ENCODE measurements at regions not wholly inside any gene's neighbourhood (a gene's known extent, or its start where the extent isn't known, plus 50 kb on each side); places are given as distances from the start of the nearest gene placed in this dataset.

DNA sequence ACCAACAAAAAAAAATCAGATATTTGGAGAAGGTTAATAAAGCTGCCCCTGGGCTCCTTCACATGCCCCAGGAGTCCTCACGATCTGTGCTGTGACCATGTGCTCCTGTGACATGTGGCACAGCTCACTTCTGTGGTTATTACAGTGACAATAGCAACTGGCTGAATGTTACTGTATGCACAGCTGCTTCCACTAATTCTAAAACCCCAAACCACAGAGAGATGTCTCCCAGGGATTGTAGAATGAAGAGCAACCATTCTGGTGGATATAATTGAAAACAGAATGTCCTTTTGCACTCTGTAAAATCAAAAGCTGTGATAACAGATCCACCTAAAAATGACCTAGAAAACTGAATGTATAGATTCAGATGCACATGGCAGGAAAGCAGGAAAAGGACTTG is 489.2 kb upstream of the CNTN4 start:
- Histone ChIP-seq H3K4me2 (ENCODE audit: low read depth, low read length, poor library complexity, severe bottlenecking) (no peak overlapping the region), H3K79me2 (ENCODE audit: insufficient read depth, low read length) (no peaks in the 10 kb centered on the region), H3K27me3 (ENCODE audit: insufficient read depth, low read length, poor library complexity, severe bottlenecking) (no peaks in the 10 kb centered on the region), H3K4me1 (ENCODE audit: insufficient read depth, low read length, poor library complexity, severe bottlenecking) (no peaks in the 10 kb centered on the region), H3K9me2 (replicated peaks; ENCODE audit: low read depth, low read length) (no peaks in the 10 kb centered on the region), H4K20me1 (ENCODE audit: insufficient read depth, low read length, poor library complexity, severe bottlenecking) (no peaks in the 10 kb centered on the region), H3K36me3 (ENCODE audit: insufficient read depth, low read length) (no peaks in the 10 kb centered on the region), H3K9me3 (ENCODE audit: insufficient read depth, low read depth, low read length) (0 out of 2 replicates have a peak, but pooled peaks cover under 1% of the 10 kb centered on the region), H2AFZ (ENCODE audit: low read length) (no peak overlapping the region), H3K9ac (ENCODE audit: low read depth, low read length, poor library complexity, severe bottlenecking) (no peak overlapping the region), H3F3A (ENCODE audit: low read depth) (no peaks in the 10 kb centered on the region), H3K4me3 (ENCODE audit: low read length, poor library complexity, severe bottlenecking) (no peak overlapping the region)
- no peak for TF ChIP-seq EZH2phosphoT487 (IDR thresholded peaks at IDR 0.05; ENCODE audit: borderline replicate concordance)
- no peak for TF ChIP-seq CTCF (conservative IDR thresholded peaks at IDR 0.05; ENCODE audit: low read length)

DNA sequence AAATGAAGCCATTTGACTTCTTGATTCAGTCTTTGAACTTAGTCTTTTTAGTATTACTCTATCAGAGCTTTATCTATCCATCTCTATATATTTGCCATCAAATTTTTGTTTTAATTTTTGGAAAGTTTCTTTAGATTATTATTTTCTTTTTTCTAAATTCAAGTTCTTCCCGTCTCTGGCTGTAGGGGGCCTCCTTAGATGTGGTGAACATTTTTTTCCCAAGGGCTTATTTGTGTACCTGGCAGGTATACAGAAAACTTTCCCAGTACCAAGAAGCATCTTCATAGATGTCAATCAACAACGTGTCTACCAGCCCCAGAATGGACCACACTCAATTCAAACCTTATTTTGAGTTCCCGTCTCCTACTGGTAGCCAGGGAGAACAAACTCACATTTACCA is 486.8 kb upstream of the CNTN4 start:
- no peak overlapping the region for H2AFZ ChIP-seq (ENCODE audit: low read length)
- no peaks in the 10 kb centered on the region for H4K20me1 ChIP-seq (ENCODE audit: insufficient read depth, low read length, poor library complexity, severe bottlenecking)
- H3K4me2 ChIP-seq (ENCODE audit: low read depth, low read length, poor library complexity, severe bottlenecking), result no peak overlapping the region
- no peaks in the 10 kb centered on the region for H3K36me3 ChIP-seq (ENCODE audit: insufficient read depth, low read length)
- H3K4me1 ChIP-seq (ENCODE audit: insufficient read depth, low read length, poor library complexity, severe bottlenecking), result no peaks in the 10 kb centered on the region
- TF ChIP-seq CTCF (conservative IDR thresholded peaks at IDR 0.05; ENCODE audit: low read length) (no peak), EZH2phosphoT487 (IDR thresholded peaks at IDR 0.05; ENCODE audit: borderline replicate concordance) (no peak)
- H3F3A ChIP-seq (ENCODE audit: low read depth), result no peaks in the 10 kb centered on the region
- no peaks in the 10 kb centered on the region for H3K79me2 ChIP-seq (ENCODE audit: insufficient read depth, low read length)
- H3K4me3 ChIP-seq (ENCODE audit: low read length, poor library complexity, severe bottlenecking), result no peak overlapping the region
- no peak overlapping the region for H3K9ac ChIP-seq (ENCODE audit: low read depth, low read length, poor library complexity, severe bottlenecking)
- H3K27me3 ChIP-seq (ENCODE audit: insufficient read depth, low read length, poor library complexity, severe bottlenecking), result no peaks in the 10 kb centered on the region
- no peaks in the 10 kb centered on the region for H3K9me2 ChIP-seq (replicated peaks; ENCODE audit: low read depth, low read length)
- no peaks in the 10 kb centered on the region for H3K9me3 ChIP-seq (ENCODE audit: insufficient read depth, low read depth, low read length)

- no peak overlapping the region for H3K4me3 ChIP-seq (ENCODE audit: low read length, poor library complexity, severe bottlenecking)
- H3F3A ChIP-seq (ENCODE audit: low read depth), result no peaks in the 10 kb centered on the region
- H3K4me2 ChIP-seq (ENCODE audit: low read depth, low read length, poor library complexity, severe bottlenecking), result no peak overlapping the region
- H3K9ac ChIP-seq (ENCODE audit: low read depth, low read length, poor library complexity, severe bottlenecking), result no peak overlapping the region
- no peaks in the 10 kb centered on the region for H3K4me1 ChIP-seq (ENCODE audit: insufficient read depth, low read length, poor library complexity, severe bottlenecking)
- no peak for TF ChIP-seq EZH2phosphoT487 (IDR thresholded peaks at IDR 0.05; ENCODE audit: borderline replicate concordance)
- H3K9me2 ChIP-seq (replicated peaks; ENCODE audit: low read depth, low read length), result no peaks in the 10 kb centered on the region
- no peak overlapping the region for H2AFZ ChIP-seq (ENCODE audit: low read length)
- H3K79me2 ChIP-seq (ENCODE audit: insufficient read depth, low read length), result no peaks in the 10 kb centered on the region
- H3K9me3 ChIP-seq (ENCODE audit: insufficient read depth, low read depth, low read length), result no peaks in the 10 kb centered on the region
- H3K27me3 ChIP-seq (ENCODE audit: insufficient read depth, low read length, poor library complexity, severe bottlenecking), result no peaks in the 10 kb centered on the region
- no peaks in the 10 kb centered on the region for H4K20me1 ChIP-seq (ENCODE audit: insufficient read depth, low read length, poor library complexity, severe bottlenecking)
- no peaks in the 10 kb centered on the region for H3K36me3 ChIP-seq (ENCODE audit: insufficient read depth, low read length)
These were observed 484.7 kb upstream of the CNTN4 start for GRCh38 chr3:1613962-1614361.

GRCh38 chr3:1616744-1617143 is 481.9 kb upstream of the CNTN4 start:
- Histone ChIP-seq H4K20me1 (ENCODE audit: insufficient read depth, low read length, poor library complexity, severe bottlenecking) (no peaks in the 10 kb centered on the region), H2AFZ (ENCODE audit: low read length) (no peak overlapping the region), H3K36me3 (ENCODE audit: insufficient read depth, low read length) (no peaks in the 10 kb centered on the region), H3K9ac (ENCODE audit: low read depth, low read length, poor library complexity, severe bottlenecking) (no peak overlapping the region), H3F3A (ENCODE audit: low read depth) (no peaks in the 10 kb centered on the region), H3K4me2 (ENCODE audit: low read depth, low read length, poor library complexity, severe bottlenecking) (no peak overlapping the region), H3K4me3 (ENCODE audit: low read length, poor library complexity, severe bottlenecking) (no peak overlapping the region), H3K27me3 (ENCODE audit: insufficient read depth, low read length, poor library complexity, severe bottlenecking) (no peaks in the 10 kb centered on the region), H3K79me2 (ENCODE audit: insufficient read depth, low read length) (no peaks in the 10 kb centered on the region), H3K9me3 (ENCODE audit: insufficient read depth, low read depth, low read length) (no peaks in the 10 kb centered on the region), H3K9me2 (replicated peaks; ENCODE audit: low read depth, low read length) (no peaks in the 10 kb centered on the region), H3K4me1 (ENCODE audit: insufficient read depth, low read length, poor library complexity, severe bottlenecking) (no peaks in the 10 kb centered on the region)
- no peak for TF ChIP-seq EZH2phosphoT487 (IDR thresholded peaks at IDR 0.05; ENCODE audit: borderline replicate concordance)
- no peak for TF ChIP-seq CTCF (conservative IDR thresholded peaks at IDR 0.05; ENCODE audit: low read length)

Data from Loucy (cell line).